Sigmoid colon (tissue), 6 donors: ENCODE measurements at regions not wholly inside any gene's neighbourhood (a gene's known extent, or its start where the extent isn't known, plus 50 kb on each side); places are given as distances from the start of the nearest gene placed in this dataset.
"Not testable (repeated sequence)": the region's sequence is repeated elsewhere in the genome, so short reads cannot be mapped to it uniquely, and the experiment has no call there.

Experiments
- DNase-seq: peaks from one replicate; pipeline ENCODE4 v3.0.0-alpha.2; 2019
- H3K27ac ChIP-seq, 4 donors: fragments of 200-600 bp; sonication (generic); one replicate each; pipeline ENCODE4 v1.5.1; 2016 to 2019; ENCODE audit warnings: mild to moderate bottlenecking in 1 of 4
- H3K27me3 ChIP-seq, 3 donors: fragments of 200-600 bp; sonication (generic); one replicate each; pipeline ENCODE4 v1.5.1; 2019; ENCODE audit warnings: mild to moderate bottlenecking in 1 of 3
- H3K36me3 ChIP-seq, 4 donors: fragments of 200-600 bp; sonication (generic); one replicate each; pipeline ENCODE4 v1.5.1; 2016 to 2019
- H3K4me1 ChIP-seq, 4 donors: fragments of 200-600 bp; sonication (generic); one replicate each; pipeline ENCODE4 v1.5.1; 2017 to 2019
- H3K4me3 ChIP-seq, 4 donors: fragments of 200-600 bp; sonication (generic); one replicate each; pipeline ENCODE4 v1.5.1; 2017 to 2019; ENCODE audit warnings: mild to moderate bottlenecking in 2 of 4, moderate library complexity in 1 of 4
- H3K9me3 ChIP-seq, 4 donors: fragments of 200-600 bp in 3 of 4; sonication (generic) in 3 of 4; one replicate each; pipeline versions ENCODE4 v1.5.1 to v1.6.1; 2013 to 2019
- CTCF ChIP-seq, 4 experiments: fragments of 450-650 bp in 3 of 4; fragments of 200-600 bp in 1 of 4; IDR thresholded peaks; one replicate each; pipeline ENCODE4 v1.5.1; 2016 to 2019; ENCODE audit warnings: antibody characterized with exemption in 4 of 4, mild to moderate bottlenecking in 3 of 4, moderate library complexity in 2 of 4
- EP300 ChIP-seq, 4 donors: sonication (generic); formaldehyde crosslinking; IDR thresholded peaks; one replicate each; pipeline ENCODE4 v1.6.1; 2017; ENCODE audit warnings: antibody characterized with exemption in 4 of 4
- POLR2A ChIP-seq, 2 donors: fragments of 450-650 bp; IDR thresholded peaks; one replicate each; pipeline ENCODE4 v1.6.1; 2016; ENCODE audit warnings: antibody characterized with exemption in 2 of 2, mild to moderate bottlenecking in 2 of 2, moderate library complexity in 2 of 2
- POLR2AphosphoS5 ChIP-seq, 4 donors: sonication (generic); formaldehyde crosslinking; IDR thresholded peaks; one replicate each; pipeline ENCODE4 v1.6.1; 2017; ENCODE audit warnings: antibody characterized with exemption in 4 of 4
- WGBS, 2 donors: extraction: QIAGEN DNeasy Blood & Tissue Kit; methylation state at CpG; one replicate each; pipeline ENCODE4 v1.1.7; 2013; 5-methylcytosine and 5-hydroxymethylcytosine counted together
- intact Hi-C: fragments of 100-400 bp; cut with DNase I; formaldehyde crosslinking; loops from one replicate; pipeline ENCODE4 v1.15.1; 2023
- donor health status: healthy with polysubstance abuse.
- donor health status: healthy.

DNA sequence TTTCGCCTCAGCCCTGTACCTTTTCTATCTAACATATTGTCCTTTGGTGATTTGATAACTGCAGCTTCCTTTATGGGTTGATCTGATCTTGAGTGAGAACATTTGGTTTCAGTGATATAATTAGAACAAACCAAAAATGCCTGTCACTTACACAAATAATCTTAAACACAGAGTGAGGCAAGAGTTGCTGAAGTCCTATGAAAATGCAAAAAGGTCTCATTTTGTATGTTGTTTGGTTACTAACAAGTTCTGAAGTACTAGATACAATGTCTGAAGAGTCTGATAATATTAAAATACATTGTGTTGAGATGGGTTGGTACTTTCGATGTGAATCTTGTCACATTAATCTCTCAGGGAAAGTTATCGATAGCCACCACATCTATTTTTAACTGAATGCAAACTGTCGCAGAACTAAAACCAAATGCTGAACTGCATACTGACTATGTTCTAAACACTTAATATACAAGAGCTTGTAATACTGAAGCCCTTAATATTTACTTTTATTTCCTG is 70.4 kb upstream of the TMED7 start:
- intact Hi-C loops, result no loop called here
- no peaks in the 10 kb centered on the region for H3K36me3 ChIP-seq
- 94 to 95% methylated on average over 4 of the region's 4 CpGs for WGBS, 2 donors
- no peaks in the 10 kb centered on the region for H3K4me1 ChIP-seq
- H3K4me3 ChIP-seq, result no peak overlapping the region
- DNase-seq, result no peak
- H3K27ac ChIP-seq, result no peak overlapping the region
- no peaks in the 10 kb centered on the region for H3K27me3 ChIP-seq
- no peaks in the 10 kb centered on the region for H3K9me3 ChIP-seq
- no peak for TF ChIP-seq POLR2AphosphoS5 (IDR thresholded peaks at IDR 0.05)

DNA sequence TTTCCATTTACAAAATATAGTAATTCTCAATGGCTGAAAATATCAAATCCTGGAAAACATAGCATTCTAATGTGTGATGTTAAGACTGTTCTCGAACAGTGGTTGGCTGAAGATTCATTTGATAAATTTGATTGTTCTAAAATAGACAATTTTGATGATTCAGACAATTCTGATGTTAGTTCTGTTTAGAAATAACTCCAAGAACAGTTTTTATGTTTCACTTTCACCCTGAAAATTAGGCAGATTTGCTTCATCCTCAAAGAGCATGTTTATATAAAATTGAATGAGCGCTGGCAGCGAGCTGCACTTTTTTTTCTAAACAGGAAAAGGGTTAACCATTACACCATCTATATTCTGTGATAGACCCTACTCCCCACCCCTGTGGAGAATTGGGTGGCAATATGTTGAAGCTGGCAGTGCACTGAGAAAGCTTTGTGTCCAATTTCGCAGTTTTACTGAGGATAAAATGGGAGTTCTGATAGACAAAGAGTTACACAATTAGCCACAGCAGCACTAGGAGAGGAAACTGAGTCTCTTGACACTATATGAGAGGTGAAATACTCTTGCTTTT is 69.6 kb upstream of the TMED7 start:
- intact Hi-C loops, result no loop called here
- TF ChIP-seq POLR2A (IDR thresholded peaks at IDR 0.05) (no peak), POLR2AphosphoS5 (IDR thresholded peaks at IDR 0.05) (no peak), CTCF (IDR thresholded peaks at IDR 0.05) (no peak), EP300 (IDR thresholded peaks at IDR 0.05) (no peak)
- no peaks in the 10 kb centered on the region for H3K4me1 ChIP-seq
- H3K9me3 ChIP-seq, result no peaks in the 10 kb centered on the region
- no peak for DNase-seq
- H3K27ac ChIP-seq, result no peak overlapping the region
- no peak overlapping the region for H3K4me3 ChIP-seq
- no peaks in the 10 kb centered on the region for H3K36me3 ChIP-seq
- no peaks in the 10 kb centered on the region for H3K27me3 ChIP-seq
- WGBS, 2 donors, result 77 to 80% methylated on average over 4 of the region's 4 CpGs

GRCh38 chr5:115691814-115692213 is 66.0 kb upstream of the TMED7 start:
- H3K9me3 ChIP-seq, H3K27ac ChIP-seq, H3K4me1 ChIP-seq, H3K4me3 ChIP-seq, intact Hi-C loops, H3K36me3 ChIP-seq, H3K27me3 ChIP-seq, DNase-seq: not testable (repeated sequence)
- WGBS, 2 donors, result 91 to 93% methylated on average over 3 of the region's 3 CpGs

DNA sequence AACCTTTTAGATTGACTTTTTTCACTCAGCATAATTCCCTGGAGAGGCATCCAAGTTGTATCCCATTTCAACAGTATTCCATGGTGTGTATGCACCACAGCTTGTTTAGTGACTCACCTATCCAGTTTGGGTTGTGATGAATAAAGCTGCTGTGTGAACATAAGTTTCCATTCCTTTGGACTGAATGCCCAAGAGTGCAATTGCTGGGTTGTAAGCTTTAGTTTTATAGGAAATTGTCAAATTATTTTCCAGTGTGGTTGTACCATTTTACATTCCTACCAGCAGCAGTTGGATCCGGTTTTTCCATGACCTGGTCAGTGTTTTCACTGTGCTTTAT is 60.9 kb upstream of the TMED7 start:
- Histone ChIP-seq H3K4me1 (peaks cover 0 to 30% (median 21%) of the 10 kb centered on the region in 4 donors), H3K36me3 (no peaks in the 10 kb centered on the region), H3K4me3 (no peak overlapping the region), H3K9me3 (no peaks in the 10 kb centered on the region), H3K27ac (peak overlapping the region in 3 of 4 donors; percentile 6 to 64 (median 17)), H3K27me3 (no peaks in the 10 kb centered on the region)
- intact Hi-C loops, result no loop called here
- whole genome bisulfite sequencing, 2 donors, result 88 to 92% methylated on average over 1 of the region's 1 CpG
- TF ChIP-seq POLR2AphosphoS5 (IDR thresholded peaks at IDR 0.05), result no peak
- no peak for TF ChIP-seq POLR2A (IDR thresholded peaks at IDR 0.05)
- no peak for TF ChIP-seq CTCF (IDR thresholded peaks at IDR 0.05)
- no peak for TF ChIP-seq EP300 (IDR thresholded peaks at IDR 0.05)
- no peak for DNase-seq

GRCh38 chr5:115686051-115686737 is 60.4 kb upstream of the TMED7 start:
- H3K36me3 ChIP-seq, result no peaks in the 10 kb centered on the region
- H3K9me3 ChIP-seq, result no peaks in the 10 kb centered on the region
- peak overlapping the region in 3 of 4 donors; percentile 17 to 64 (median 30) for H3K27ac ChIP-seq
- no peak for TF ChIP-seq CTCF (IDR thresholded peaks at IDR 0.05)
- no peak for TF ChIP-seq POLR2A (IDR thresholded peaks at IDR 0.05)
- TF ChIP-seq EP300 (IDR thresholded peaks at IDR 0.05), result no peak
- no peak for TF ChIP-seq POLR2AphosphoS5 (IDR thresholded peaks at IDR 0.05)
- DNase-seq, result peak; percentile 66
- peaks cover 0 to 30% (median 21%) of the 10 kb centered on the region in 4 donors for H3K4me1 ChIP-seq
- no peak overlapping the region for H3K4me3 ChIP-seq
- intact Hi-C loops, result no loop called here
- H3K27me3 ChIP-seq, result no peaks in the 10 kb centered on the region
- WGBS, 2 donors, result 84% methylated on average over 5 of the region's 5 CpGs
